ENCODE measurements at regions not wholly inside any gene's neighbourhood (a gene's known extent, or its start where the extent isn't known, plus 50 kb on each side); places are given as distances from the start of the nearest gene placed in this dataset.

GRCh38 chr18:29226213-29226612, 1049.3 kb upstream of the CDH2 start:
- no peak for TF ChIP-seq CTCF (IDR thresholded peaks at IDR 0.05)
- Histone ChIP-seq H3K4me1 (no peaks in the 10 kb centered on the region), H3K9me3 (no peaks in the 10 kb centered on the region), H3K27me3 (no peaks in the 10 kb centered on the region), H3K36me3 (no peaks in the 10 kb centered on the region), H3K4me3 (no peak overlapping the region), H3K27ac (no peak overlapping the region)
- intact Hi-C loops (cut with DNase I; ENCODE audit: low total_unique reads): no loop called here
- no peak for DNase-seq

DNA sequence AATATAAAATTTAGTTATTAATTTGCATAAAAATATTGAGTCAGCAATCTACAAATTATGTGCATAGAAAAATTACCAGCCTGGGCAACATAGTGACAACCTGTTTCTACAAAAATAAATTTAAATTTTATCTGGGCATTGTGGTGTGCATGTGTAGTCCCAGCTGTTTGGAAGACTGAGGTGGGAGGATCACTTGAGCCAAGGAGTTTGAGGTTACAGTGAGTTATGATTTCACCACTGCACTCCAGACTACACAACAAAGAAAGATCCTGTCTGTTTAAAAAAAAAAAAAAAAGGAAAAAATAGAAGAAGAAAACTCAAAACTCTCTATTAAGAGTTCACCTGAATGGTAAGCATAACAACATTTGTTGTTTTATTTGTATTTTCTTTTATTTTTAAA, 1048.4 kb upstream of the CDH2 start:
- no peak for DNase-seq
- no peak overlapping the region for H3K27ac ChIP-seq
- H3K9me3 ChIP-seq: no peaks in the 10 kb centered on the region
- no peaks in the 10 kb centered on the region for H3K36me3 ChIP-seq
- H3K4me3 ChIP-seq: no peak overlapping the region
- H3K27me3 ChIP-seq: no peaks in the 10 kb centered on the region
- intact Hi-C loops (cut with DNase I; ENCODE audit: low total_unique reads): no loop called here
- TF ChIP-seq CTCF (IDR thresholded peaks at IDR 0.05): no peak
- no peaks in the 10 kb centered on the region for H3K4me1 ChIP-seq

DNA sequence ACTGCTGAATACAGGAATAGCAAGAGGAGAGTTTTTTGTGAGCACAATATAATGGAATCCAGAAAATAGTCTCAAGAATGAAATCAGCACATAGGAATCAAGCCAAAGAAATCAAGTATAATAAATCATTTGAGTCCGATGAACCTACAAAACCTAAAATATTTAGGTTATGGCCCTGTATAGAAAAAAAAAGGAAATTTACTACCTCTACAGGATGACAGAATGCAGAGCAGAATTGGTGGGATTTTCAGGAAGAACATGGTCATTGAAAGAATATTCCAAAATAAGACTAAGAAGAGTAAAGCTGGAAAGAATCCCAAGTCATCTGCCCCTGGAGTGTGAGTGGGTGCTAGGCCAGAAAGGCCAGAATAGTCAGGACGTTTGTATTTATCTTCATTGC, 1041.2 kb upstream of the CDH2 start:
- no peaks in the 10 kb centered on the region for H3K4me1 ChIP-seq
- no peak overlapping the region for H3K4me3 ChIP-seq
- no peak for DNase-seq
- no peak for TF ChIP-seq CTCF (IDR thresholded peaks at IDR 0.05)
- no peak overlapping the region for H3K27ac ChIP-seq
- no peaks in the 10 kb centered on the region for H3K27me3 ChIP-seq
- no peaks in the 10 kb centered on the region for H3K36me3 ChIP-seq
- intact Hi-C loops (cut with DNase I; ENCODE audit: low total_unique reads): no loop called here
- no peaks in the 10 kb centered on the region for H3K9me3 ChIP-seq

- H3K4me3 ChIP-seq: no peak overlapping the region
- intact Hi-C loops (cut with DNase I; ENCODE audit: low total_unique reads): no loop called here
- no peaks in the 10 kb centered on the region for H3K27me3 ChIP-seq
- DNase-seq: no peak
- no peaks in the 10 kb centered on the region for H3K9me3 ChIP-seq
- no peak for TF ChIP-seq CTCF (IDR thresholded peaks at IDR 0.05)
- no peak overlapping the region for H3K27ac ChIP-seq
- no peaks in the 10 kb centered on the region for H3K4me1 ChIP-seq
- H3K36me3 ChIP-seq: no peaks in the 10 kb centered on the region
Observed at GRCh38 chr18:29217124-29217915, 1040.4 kb upstream of the CDH2 start.

GRCh38 chr18:29198834-29199233, 1021.9 kb upstream of the CDH2 start:
- TF ChIP-seq CTCF (IDR thresholded peaks at IDR 0.05): no peak
- Histone ChIP-seq H3K4me3 (no peak overlapping the region), H3K4me1 (no peaks in the 10 kb centered on the region), H3K36me3 (no peaks in the 10 kb centered on the region), H3K9me3 (no peaks in the 10 kb centered on the region), H3K27me3 (no peaks in the 10 kb centered on the region), H3K27ac (no peak overlapping the region)
- intact Hi-C loops (cut with DNase I; ENCODE audit: low total_unique reads): no loop called here
- DNase-seq: no peak

All from tibial artery (tissue), 4 donors.